Renal cortical epithelial cell (primary cell): ENCODE measurements at regions not wholly inside any gene's neighbourhood (a gene's known extent, or its start where the extent isn't known, plus 50 kb on each side); places are given as distances from the start of the nearest gene placed in this dataset.

Experiments
- DNase-seq: peaks from one replicate; pipeline ENCODE4 v3.0.0-alpha.2; 2011; ENCODE audit warnings: low read depth

DNA sequence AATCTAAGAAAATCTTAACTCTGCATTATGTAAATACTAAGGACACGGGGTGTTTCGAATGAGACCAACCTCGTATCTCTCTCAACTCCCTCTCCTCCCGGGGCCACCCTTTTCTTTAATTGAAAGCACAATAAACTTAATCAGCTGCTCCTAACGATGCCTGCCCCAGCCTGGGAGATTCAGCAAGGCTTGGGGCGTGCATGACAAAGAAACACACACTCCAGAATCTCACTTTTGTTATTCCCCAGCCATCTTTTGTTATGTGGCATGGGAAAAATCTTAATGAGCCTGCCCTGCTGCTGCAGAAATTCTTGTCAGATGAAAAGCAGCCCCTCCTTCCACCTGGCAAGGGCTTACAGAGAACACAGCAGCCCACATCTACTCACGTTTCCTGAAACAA, 117.4 kb downstream of the TTLL2 start:
- no peak for DNase-seq

DNA sequence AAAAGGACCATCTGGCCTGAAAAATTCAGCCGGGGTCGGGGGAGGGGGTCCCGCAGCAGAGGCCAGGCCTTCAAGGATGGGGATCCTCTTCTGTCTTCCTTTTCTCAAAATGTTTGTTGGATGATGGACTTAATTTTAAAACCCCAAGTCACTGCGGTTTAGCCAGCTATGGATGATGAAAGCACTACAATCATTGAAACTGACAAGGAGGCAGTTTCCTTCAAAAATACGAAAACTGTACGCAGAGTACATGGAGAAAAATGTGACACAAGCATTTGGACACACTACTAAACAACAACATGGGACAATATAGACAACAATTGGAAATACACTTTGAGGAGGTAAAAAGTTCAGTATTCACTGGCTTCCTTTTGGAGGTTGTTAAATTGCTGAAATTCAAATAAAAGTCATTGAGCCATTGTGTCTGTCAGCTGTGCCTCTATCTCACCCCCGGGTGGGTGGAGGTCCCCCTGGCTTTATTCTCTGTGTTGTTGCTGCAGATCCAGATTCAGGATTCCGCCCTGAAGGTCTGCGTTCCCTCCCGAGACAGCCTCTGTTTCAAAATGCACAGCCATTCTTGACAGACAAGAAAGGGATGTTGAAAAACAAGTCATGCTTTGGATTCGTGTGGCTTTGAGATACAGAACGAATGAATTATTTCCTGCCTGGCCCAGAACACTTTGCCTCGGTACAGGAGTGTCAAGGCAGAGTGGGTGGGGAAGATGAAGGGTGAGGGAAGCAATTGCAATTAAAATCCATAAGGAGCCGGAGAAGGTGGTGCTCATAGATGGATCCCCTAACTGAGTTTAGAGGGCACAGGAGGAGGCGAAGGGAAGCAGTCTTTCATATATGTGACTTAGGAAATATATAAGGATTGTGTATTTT, 118.2 kb downstream of the TTLL2 start:
- DNase-seq = no peak

DNA sequence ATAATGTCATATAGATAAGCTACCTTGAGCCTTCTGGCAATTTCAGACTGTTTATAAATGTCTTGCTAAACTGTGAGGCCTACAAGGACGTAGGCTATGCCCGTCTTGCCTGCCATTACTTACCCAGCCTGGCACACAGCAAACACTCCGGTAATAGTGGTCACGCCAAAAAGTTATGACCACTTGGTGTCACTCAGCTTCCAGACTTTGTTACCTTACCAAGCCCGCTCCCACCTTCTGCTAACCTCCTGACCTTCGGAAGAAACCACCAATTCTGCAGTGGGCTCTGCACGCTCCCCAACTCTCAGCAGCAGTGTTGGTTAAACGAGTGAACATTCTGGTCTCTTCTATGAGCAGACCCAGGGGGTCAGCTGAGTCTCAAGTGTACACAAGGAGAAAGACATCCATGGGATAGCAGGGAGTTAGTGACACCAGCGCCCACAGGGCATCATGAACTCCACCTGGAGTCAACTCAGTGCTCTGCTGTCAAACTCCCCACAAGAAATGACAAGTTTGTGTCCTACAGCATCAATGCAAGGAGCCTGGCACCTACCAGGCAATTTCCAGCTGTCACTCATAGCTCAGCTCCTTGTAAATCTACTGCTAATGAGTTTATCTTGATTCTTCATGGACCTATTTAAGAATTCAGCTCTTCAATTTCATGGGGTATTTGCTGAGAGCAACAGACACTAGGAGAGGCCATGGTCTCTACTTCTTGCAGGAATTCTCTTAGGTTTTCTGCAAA, 119.9 kb downstream of the TTLL2 start:
- DNase-seq = no peak

DNA sequence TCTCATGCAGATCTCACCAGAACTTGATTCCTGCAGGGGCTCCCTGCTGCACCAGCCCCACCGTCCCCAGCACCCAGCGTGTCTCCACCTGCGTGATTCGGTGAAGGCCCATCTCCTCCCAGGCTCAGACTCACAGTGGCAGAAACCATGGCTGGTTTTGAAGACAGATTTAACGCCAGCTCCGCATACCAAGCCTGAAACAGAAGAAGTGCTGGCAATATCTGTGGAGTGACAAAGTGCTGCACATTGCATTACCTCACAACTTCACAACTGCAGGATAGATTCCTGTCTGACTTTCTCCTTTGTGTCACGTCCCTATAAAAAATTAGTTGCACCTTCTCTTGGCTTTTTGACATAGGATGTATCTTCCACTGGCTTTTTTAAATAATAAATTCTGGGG, 120.7 kb downstream of the TTLL2 start:
- DNase-seq = no peak

DNA sequence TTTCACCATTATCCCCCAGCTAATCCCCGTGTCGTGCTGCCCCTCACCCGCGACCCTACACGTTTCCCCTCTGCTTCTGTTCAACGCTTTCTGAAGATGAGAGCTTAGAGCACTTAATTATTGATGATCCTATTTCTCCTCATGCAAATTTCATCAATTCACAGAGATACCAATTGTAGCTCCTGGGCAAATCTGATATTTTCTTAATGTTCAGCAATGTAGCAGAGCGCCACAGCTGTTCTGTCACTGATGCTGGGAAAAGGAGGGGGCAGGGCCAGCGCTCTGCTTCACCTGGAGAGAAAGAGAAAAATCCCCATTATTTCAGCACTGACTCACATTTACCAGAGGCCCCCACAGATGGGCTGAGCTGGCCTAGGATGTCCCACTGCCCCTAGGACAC, 121.2 kb downstream of the TTLL2 start:
- DNase-seq = no peak

DNA sequence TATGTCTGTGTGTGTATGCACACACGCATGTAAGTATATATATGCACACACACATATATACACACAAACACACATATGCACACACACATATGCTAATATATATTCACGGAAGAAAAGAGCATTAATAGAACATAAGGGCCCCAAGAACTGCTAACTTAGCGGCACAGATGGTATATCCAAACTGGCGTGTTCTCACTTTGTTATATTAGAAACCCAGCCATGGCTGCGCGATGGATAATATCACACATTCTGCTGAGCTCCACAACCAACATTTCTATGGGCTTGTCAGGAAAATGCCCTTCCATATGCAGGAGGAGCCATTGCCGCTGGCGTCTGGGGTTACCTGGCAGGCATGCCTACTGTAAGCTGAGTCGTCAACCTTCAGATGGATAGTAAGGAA, 122.1 kb downstream of the TTLL2 start:
- DNase-seq = no peak

DNA sequence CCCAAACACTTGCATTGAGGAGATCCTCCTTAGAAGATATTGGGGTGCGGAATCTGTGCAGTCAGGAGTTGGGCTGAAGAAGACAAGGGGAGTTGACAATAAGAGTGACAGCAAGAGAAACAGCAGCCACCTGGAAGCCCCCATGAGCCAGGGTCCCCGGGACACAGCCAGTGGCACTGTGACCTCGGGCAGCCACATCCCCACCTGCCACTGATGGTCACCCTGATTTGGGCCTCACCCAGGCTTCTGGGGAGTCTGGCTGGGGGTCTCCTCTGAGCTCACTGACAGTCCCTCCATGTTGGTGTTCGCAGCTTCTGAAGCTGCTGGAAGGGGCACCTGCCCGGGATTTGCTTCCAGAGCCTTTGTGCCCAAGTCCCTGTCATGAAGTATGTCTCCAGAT, 123.5 kb downstream of the TTLL2 start:
- no peak for DNase-seq

DNA sequence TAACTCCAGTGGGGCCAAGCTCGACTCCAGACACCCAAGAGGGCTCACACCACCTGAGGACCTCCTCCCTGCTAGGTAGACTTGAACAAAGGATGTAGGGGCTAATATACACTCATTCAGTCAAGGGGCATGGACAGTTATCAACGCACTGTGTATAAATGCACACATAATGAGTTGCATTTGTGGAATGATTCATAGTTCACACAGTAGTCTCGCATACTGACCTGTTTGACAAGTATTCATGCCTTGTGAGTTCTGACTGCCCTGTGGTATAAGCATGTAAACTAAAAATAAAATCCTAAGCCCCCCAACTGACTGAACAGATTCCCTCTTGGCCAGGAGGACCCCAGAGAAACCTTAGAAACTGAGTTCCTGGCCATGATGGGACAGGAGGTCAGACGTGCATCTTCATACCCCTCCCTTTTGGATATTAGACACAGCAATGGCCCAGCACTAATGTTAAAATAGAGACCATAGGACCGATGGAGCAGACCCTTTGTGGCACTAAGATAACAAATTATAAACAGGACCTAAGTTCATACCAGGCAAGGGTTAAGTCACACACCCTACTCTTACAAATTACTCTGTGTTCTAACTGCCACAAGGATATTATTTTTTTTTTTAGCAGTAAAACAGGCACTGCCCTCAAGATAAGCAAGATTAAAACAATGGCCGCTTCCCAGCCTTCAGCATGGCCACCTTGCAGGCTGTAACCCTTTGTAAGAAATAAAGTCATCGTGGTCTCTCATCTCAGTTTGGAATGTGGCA, 124.4 kb downstream of the TTLL2 start:
- DNase-seq = no peak

DNA sequence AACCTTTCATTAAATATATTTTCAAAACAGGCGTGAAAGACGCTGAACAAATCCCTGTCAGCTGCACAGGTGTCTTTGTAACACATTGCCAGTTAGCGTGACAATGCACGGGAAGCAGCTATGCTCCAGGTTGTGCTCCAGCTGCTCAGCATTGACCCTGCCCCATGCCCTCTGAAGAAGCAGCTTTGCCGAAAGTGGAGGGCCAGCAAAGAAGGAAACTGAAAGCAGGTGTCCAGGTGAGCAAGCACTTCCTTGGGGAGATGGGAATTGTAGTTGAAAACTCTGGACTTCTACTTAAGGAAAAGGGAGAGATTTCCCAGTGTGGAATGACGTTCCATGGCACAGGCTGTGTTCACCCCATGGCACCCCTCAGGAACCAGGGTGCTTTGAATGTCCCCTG, 125.7 kb downstream of the TTLL2 start:
- DNase-seq = no peak

DNA sequence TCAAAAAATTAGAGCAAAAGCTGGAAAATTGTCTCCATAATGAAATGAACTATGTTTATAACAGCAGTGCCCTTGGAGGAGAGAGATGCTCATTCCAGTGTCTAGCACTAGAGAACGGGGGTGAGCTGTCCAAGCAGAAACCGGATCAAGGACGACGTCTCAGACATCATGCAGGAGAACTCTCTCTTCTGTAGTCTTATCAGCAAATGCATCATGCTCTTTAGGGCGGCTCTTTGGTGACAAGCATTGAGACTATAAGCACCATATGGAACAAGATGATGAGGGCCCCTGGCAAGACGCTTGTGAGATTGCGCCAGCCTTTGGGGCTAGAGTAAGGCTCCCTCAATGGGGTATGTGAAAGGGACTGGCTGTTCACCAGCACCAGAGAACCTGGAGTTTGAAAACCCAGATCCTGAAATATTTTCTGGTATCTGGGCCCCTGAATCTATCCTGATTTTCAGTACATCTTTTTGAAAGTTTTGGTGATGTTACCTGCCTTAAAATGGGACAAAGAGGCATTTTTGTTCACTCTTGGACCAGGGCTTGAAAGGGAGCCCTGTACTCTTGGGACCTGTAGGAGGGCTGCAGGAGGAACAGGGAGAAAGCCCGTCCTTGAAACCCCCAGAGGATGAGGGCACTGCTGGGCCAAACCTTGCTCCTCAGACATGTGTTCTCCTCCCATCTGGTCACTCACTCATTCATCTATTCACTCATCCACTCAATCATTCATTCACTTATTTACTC, 127.6 kb downstream of the TTLL2 start:
- no peak for DNase-seq

DNA sequence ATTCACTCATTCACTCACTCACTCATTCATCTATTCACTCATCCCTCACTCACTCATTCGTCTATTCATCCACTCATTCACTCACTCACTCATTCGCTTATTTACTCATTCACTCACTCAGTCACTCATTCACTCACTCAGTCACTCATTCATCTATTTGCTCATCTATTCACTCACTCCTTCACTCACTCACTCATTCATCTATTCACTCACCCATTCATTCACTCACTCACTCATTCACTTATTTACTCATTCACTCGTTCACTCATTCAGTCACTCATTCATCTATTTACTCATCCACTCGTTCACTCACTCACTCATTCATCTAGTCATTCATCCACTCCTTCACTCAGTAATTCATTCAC, 128.2 kb downstream of the TTLL2 start:
- no peak for DNase-seq

DNA sequence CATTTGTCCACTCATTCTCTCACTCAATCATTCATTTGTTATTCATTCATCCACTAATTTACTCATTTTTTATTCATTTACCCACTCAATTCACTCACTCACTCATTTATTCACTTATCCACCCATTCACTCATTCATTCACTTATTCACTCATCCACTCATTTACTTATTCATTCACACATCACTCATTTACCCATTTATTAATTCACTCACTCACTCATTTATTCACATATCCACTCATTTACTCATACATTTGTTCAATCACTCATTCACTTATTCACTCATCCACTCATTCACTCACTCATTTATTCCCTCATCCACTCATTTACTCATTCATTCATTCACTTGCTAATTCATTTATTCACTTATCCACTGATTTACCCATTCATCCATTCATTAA, 129.1 kb downstream of the TTLL2 start:
- no peak for DNase-seq

DNA sequence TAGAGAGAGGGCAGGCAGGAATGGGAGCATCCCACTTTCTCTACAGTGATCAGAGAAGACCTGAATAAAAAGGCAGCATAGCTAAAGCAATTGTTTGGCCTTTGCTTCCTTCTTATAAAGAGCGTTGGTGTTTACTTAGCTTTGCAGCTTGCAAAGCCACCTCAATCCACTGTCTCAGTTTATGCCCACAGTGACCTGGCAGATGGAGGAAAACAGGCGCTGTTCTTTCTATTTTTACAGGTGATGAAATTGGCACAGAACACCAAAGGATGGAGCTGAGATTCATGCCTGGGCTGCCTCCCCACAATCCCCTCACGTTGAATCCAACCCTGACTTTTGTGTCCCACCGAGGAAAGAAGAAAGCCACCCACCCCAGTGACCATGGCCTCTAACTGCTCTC, 130.5 kb downstream of the TTLL2 start:
- DNase-seq = no peak

DNA sequence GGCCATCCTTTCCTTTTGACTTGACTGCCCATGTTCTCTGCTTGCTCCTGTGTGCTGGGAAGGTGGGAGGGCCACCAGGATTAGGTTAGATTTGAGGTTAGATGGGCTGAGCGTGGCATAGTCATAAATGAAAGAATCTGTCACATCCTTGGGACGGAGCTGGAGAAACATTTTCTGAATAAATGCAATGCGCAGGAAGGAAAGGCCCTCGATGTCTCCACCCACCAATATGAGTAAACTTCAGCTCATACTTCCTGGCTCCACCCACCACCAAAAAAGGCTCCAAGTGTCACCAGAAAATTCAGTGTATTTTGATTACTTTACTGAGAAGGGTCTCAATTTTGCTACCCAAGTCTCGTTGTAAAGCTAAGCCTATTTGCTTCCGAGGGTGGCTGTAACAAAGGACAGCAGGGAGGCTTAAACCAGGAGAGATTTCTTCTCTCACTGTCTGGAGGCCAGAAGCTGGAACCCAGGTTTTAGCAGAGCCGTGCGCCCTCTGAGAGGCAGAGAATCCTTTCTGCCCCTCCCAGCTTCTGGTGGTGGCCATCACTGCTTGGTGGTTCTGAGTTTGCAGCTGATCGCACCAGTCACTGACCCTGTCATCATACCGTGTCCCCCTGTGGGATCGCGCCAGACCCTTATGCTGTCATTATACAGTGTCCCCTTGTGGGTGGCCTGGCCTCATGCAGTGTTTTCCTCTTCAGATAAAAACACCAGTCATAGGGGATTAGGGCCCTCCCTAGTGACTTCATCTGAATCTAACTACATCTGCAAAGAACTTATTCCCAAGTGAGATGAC, 137.8 kb downstream of the TTLL2 start:
- no peak for DNase-seq

DNA sequence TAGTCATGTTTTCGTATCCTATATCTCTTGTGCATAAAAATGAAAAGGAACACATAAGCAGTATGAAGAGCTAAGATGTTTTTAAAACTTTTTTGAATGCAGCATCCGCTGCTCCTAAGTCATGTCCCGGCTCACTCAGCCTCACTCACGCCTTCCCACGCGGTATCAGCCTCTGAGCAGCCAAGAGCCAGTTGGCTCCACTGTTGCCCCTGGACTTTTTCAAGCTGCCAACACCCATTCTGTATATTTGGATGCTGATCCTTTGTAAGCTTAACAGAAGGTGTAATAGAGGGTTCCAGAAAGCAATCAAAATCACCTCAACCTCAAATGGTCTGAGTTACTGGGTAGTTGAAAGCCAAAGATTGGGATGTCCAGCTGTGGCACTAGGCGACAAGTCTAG, 139.3 kb downstream of the TTLL2 start:
- no peak for DNase-seq

DNA sequence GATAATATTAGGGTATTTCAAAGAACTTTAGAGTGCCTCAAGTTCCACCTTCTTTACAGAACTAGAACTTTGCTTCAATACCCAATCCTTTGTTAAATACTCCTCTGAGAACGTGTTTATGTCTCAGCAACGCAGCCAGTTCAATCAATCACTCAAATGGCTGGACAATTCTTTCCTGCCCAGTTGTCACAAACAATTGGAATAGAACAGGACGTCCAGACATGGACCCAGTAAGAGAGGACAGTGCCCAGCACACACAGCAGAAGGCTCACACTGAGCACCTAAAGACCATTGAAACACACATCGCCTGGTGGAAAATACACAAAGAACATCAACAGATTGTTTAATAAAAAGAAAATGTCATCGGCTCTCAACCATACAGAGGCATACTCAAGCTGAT, 140.6 kb downstream of the TTLL2 start:
- no peak for DNase-seq

DNA sequence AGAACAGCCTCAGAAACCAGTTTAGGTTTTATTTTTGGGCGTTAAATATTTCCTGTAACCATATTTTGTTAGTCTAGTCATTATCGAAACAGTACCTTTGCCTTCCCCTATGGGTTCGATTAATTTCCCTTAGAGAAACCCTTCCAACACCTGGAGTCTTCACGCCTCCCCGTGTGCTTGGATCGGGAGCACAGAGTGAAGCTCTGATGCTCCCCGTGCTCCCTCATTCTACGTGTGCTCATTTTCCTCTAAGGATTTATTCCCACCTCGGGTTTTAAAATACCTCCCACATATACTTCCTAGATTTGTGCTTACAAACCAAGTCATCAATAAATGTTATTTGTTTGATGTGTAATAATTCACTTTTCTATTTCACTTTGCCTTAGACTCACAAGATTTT, 142.4 kb downstream of the TTLL2 start:
- DNase-seq = no peak

DNA sequence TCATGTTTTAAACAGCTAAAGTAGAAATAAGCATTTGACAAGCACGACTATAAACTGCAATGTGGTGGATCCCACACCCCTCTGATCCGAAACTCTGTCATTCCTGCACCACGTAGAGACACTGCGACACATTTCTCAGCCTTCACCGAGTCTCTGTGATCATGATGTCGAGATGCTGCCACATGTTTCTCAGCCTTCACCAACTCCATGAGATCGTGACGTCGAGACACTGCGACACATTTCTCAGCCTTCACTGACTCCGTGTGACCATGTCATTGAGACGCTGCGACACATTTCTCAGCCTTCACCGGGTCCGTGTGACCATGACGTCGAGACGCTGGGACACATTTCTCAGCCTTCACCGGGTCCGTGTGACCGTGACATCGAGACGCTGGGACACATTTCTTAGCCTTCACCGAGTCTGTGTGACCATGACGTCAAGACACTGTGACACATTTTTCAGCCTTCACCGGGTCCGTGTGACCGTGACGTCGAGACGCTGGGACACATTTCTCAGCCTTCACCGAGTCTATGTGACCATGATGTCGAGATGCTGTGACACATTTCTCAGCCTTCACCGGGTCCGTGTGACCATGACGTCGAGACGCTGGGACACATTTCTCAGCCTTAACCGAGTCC, 143.0 kb downstream of the TTLL2 start:
- DNase-seq = no peak

DNA sequence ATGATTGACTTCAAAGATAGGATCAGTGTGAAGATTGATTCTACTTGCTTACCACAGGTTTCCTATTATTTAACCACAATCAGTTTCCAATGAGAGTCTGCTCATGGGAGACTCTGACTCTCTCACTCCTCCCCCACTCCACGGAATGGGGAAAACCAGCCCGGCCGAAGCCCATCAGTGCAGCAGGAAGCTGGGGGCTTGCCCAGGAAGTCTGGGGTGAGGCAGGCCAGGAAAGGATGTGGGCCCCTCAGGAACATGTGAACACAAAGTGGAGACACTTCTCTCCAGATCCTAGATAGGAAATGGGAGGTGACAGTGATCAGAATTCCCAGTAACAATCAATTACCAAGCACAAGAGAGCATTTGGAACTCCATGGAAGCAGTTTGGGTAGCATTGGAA, 144.2 kb downstream of the TTLL2 start:
- no peak for DNase-seq

DNA sequence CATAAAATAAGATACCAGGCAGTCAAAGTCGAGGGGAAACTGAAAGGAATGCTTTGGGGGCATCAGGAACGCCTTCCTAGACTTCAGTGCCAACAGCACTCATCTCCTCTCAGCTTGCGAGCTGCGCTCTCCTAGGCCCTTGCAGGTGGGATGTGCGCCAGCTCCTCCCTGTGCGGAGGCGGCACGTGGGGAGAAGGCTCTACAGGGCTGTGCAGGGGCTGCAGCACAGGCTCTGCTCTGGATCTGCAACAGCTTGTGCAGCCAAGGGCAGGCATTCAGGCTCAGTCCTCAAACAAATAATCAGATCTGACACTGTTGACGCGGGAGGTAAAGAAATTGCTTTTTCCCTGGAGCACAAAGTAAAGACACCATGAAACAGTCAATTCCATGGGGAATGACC, 144.8 kb downstream of the TTLL2 start:
- DNase-seq = no peak
